ENCODE measurements at regions not wholly inside any gene's neighbourhood (a gene's known extent, or its start where the extent isn't known, plus 50 kb on each side); places are given as distances from the start of the nearest gene placed in this dataset.

DNA sequence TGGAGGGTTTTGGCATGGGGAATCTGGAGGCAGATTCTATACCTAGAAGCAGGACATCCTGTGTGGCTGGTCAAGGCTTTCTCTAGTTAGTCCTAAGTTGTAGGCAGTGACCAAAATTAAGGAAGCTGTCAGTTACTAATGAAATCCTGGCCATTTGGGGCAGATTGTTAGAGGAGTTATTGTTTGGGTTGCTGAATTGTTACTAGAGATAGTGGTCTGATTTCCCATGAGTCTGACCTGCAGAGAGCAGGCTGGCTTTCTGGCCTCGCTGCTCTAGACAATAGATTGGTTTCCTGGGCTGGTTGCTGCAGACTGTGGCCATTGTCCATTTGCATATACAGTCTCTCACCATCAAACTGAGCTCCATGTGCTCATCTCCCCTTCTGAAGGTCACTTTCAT is 205.0 kb upstream of the SASH1 start:
- no peak for TF ChIP-seq CTCF (IDR thresholded peaks at IDR 0.05)
- no peak for TF ChIP-seq TCF7 (CRISPR knock-in tag; IDR thresholded peaks at IDR 0.05; ENCODE audit: low read depth)
- no peak for TF ChIP-seq NR3C1 (CRISPR knock-in tag; conservative IDR thresholded peaks at IDR 0.05; ENCODE audit: low read depth)
- TF ChIP-seq CREB1 (CRISPR knock-in tag; IDR thresholded peaks at IDR 0.05), result no peak
- no peak for TF ChIP-seq TEAD1 (CRISPR knock-in tag; IDR thresholded peaks at IDR 0.05)
- TF ChIP-seq, protein P1, sequence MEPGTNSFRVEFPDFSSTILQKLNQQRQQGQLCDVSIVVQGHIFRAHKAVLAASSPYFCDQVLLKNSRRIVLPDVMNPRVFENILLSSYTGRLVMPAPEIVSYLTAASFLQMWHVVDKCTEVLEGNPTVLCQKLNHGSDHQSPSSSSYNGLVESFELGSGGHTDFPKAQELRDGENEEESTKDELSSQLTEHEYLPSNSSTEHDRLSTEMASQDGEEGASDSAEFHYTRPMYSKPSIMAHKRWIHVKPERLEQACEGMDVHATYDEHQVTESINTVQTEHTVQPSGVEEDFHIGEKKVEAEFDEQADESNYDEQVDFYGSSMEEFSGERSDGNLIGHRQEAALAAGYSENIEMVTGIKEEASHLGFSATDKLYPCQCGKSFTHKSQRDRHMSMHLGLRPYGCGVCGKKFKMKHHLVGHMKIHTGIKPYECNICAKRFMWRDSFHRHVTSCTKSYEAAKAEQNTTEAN (CRISPR knock-in tag; IDR thresholded peaks at IDR 0.05), result no peak
- TF ChIP-seq FOXK1 (CRISPR knock-in tag; IDR thresholded peaks at IDR 0.05), result no peak
- TF ChIP-seq, protein P2, sequence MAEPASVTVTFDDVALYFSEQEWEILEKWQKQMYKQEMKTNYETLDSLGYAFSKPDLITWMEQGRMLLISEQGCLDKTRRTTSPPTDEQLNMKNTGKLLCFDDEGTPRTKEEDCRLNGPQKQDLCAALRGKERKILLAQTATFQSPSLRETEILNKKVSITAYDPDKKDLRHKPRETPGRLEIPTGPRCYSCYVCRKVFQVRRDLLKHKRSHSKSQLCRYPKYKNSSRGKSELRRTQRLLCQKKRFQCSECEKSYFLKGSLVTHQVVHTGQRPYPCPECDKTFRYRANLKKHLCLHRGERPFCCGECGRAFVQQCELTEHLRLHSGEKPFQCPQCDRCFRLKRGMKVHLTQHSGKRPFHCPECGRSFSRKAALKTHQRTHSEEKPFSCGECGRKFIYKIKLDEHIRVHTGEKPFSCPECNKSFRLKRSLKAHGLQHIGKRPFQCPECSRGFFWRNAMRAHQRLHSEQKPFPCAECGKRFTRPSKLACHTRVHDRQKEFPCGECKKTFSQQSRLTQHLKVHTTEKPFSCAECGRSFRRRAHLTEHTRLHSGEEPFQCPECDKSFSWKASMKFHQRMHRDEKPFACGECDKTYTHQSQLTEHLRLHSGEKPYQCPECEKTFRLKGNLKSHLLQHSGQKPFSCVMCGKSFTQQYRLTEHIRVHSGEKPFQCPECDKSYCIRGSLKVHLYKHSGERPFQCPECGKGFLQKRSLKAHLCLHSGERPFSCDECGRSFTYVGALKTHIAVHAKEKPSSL (CRISPR knock-in tag; conservative IDR thresholded peaks at IDR 0.05), result no peak
- TF ChIP-seq, protein P3, sequence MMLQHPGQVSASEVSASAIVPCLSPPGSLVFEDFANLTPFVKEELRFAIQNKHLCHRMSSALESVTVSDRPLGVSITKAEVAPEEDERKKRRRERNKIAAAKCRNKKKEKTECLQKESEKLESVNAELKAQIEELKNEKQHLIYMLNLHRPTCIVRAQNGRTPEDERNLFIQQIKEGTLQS (CRISPR knock-in tag; conservative IDR thresholded peaks at IDR 0.05), result no peak
- TF ChIP-seq NR2C2 (CRISPR knock-in tag; IDR thresholded peaks at IDR 0.05), result no peak
- no peak for TF ChIP-seq ZSCAN18 (CRISPR knock-in tag; IDR thresholded peaks at IDR 0.05)
